ENCODE measurements at regions not wholly inside any gene's neighbourhood (a gene's known extent, or its start where the extent isn't known, plus 50 kb on each side); places are given as distances from the start of the nearest gene placed in this dataset.

- H3K27ac ChIP-seq (ENCODE audit: low read depth, low read length) = no peak overlapping the region
- Mint-ChIP-seq H3K36me3 (peaks cover 0 to 2% of the 10 kb centered on the region in 2 donors), H3K9me3 (no peaks in the 10 kb centered on the region), H3K27ac (peak overlapping the region; percentile 2 to 93 (median 80)), H3K4me3 (peak overlapping the region; percentile 13 to 87 (median 66)), H3K4me1 (peaks cover 27 to 62% (median 47%) of the 10 kb centered on the region in 4 donors), H3K27me3 (no peaks in the 10 kb centered on the region)
- intact Hi-C loops (cut with micrococcal nuclease) = no loop called here
- DNase-seq = peak in 2 of 5 donors; percentile 11 to 31
- POLR2A ChIA-PET (ENCODE audit: partially characterized antibody) = interaction anchor here (1.6 kb wide), 1 partner anchor 28 kb away, joined by 7 read pairs; no protein-coding TSS in a partner anchor
- no peaks in the 10 kb centered on the region for H3K9me3 ChIP-seq (ENCODE audit: control insufficient read depth in 1 of 2, low read length in 2 of 2)
- H3K27me3 ChIP-seq (ENCODE audit: insufficient read depth, low read length) = no peaks in the 10 kb centered on the region
- H3K36me3 ChIP-seq (ENCODE audit: insufficient read depth, low read length) = no peaks in the 10 kb centered on the region
- CTCF ChIA-PET (ENCODE audit: partially characterized antibody) = interaction anchor here (10.8 kb wide), 1 partner anchor 12 kb away, joined by 138 read pairs; no protein-coding TSS in a partner anchor
- H3K4me1 ChIP-seq (ENCODE audit: insufficient read depth, low read length) = peaks cover 26% of the 10 kb centered on the region
- no peak overlapping the region for H3K4me3 ChIP-seq (ENCODE audit: low read length in 2 of 2)
Observed at GRCh38 chr22:22759371-22759770, 115.0 kb downstream of the GGTLC2 start.

DNA sequence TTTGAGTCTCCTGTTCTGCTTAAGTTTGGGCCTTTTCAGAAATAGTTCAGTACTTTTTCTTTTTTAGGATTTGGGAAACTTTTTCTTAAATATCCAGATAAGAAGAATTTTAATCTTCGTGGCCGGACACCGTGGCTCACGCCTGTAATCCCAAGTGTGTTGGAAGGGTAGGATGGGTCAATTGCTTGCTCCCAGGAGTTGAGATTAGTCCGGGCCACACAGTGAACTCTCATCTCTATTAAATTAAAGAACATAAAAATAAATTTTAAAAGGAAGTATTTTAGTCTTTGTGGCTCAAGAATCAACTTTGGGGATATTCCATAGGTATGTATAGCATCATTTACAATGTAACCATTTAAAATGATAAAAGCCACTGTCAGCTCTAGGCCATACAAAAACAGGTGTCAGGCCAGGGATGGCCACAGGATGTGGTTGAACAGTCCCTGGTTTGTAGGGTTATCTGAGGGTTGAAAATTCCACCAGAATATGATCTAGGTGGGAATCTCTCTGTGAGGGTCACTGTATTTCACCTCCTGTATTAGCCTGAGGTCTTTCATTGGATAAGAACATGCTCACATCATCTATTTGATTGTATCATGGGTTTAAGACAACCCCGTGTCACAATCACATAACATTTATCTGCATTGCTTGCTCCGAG is 115.6 kb downstream of the GGTLC2 start:
- Mint-ChIP-seq H3K9me3 (no peaks in the 10 kb centered on the region), H3K4me1 (peaks cover 27 to 59% (median 47%) of the 10 kb centered on the region in 4 donors), H3K27ac (peak overlapping the region in 3 of 7 donors; percentile 80 to 93 (median 92)), H3K27me3 (peaks cover 0 to 1% of the 10 kb centered on the region in 2 donors), H3K36me3 (peaks cover 0 to 2% of the 10 kb centered on the region in 2 donors), H3K4me3 (peak overlapping the region in 6 of 8 donors; percentile 66 to 87 (median 78))
- H3K27ac ChIP-seq (ENCODE audit: low read depth, low read length) = no peak overlapping the region
- no peaks in the 10 kb centered on the region for H3K9me3 ChIP-seq (ENCODE audit: control insufficient read depth in 1 of 2, low read length in 2 of 2)
- intact Hi-C loops (cut with micrococcal nuclease) = no loop called here
- ChIA-PET CTCF (ENCODE audit: partially characterized antibody) (interaction anchor here (10.8 kb wide), 1 partner anchor 11 kb away, joined by 138 read pairs; no protein-coding TSS in a partner anchor), POLR2A (ENCODE audit: partially characterized antibody) (interaction anchor here (0.7 kb wide), 1 partner anchor 27 kb away, joined by 3 read pairs; no protein-coding TSS in a partner anchor)
- no peak overlapping the region for H3K4me3 ChIP-seq (ENCODE audit: low read length in 2 of 2)
- no peak for DNase-seq
- peaks cover 26% of the 10 kb centered on the region for H3K4me1 ChIP-seq (ENCODE audit: insufficient read depth, low read length)
- no peaks in the 10 kb centered on the region for H3K36me3 ChIP-seq (ENCODE audit: insufficient read depth, low read length)
- no peaks in the 10 kb centered on the region for H3K27me3 ChIP-seq (ENCODE audit: insufficient read depth, low read length)

DNA sequence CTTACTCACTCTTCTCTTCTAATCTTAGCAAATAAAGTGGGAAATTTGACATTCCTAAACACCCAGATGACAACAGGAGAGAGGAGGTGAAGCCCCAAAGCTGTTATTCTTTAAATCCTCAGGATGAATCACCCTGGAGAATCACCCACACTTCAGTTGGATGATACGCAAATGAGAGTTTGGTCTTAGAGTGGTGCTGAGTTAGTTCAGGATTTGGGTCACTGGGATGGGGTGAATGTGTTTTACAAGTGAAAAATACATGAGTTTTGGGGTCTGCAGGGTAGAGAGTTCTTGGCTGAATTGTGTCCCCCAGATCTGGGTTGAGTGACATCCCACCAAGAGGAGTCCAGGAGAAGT is 117.2 kb downstream of the GGTLC2 start:
- Mint-ChIP-seq H3K4me3 (peak overlapping the region in 1 of 8 donors; percentile 23), H3K9me3 (no peaks in the 10 kb centered on the region), H3K4me1 (peaks cover 18 to 46% (median 34%) of the 10 kb centered on the region in 4 donors), H3K36me3 (peaks cover 0 to 2% of the 10 kb centered on the region in 2 donors), H3K27me3 (peaks cover 0 to 3% of the 10 kb centered on the region in 2 donors), H3K27ac (peak overlapping the region in 1 of 7 donors; percentile 60)
- Histone ChIP-seq H3K27me3 (ENCODE audit: insufficient read depth, low read length) (no peaks in the 10 kb centered on the region), H3K27ac (ENCODE audit: low read depth, low read length) (no peak overlapping the region), H3K4me3 (ENCODE audit: low read length in 2 of 2) (no peak overlapping the region), H3K36me3 (ENCODE audit: insufficient read depth, low read length) (no peaks in the 10 kb centered on the region), H3K9me3 (ENCODE audit: control insufficient read depth in 1 of 2, low read length in 2 of 2) (no peaks in the 10 kb centered on the region), H3K4me1 (ENCODE audit: insufficient read depth, low read length) (peaks cover 11% of the 10 kb centered on the region)
- POLR2A ChIA-PET (ENCODE audit: partially characterized antibody) = no interaction called here
- intact Hi-C loops (cut with micrococcal nuclease) = no loop called here
- DNase-seq = no peak
- CTCF ChIA-PET (ENCODE audit: partially characterized antibody) = interaction anchor here (1.3 to 4.3 kb wide), 4 partner anchors 8 to 122 kb away, joined by 4 to 33 read pairs (median 5); no protein-coding TSS in a partner anchor

DNA sequence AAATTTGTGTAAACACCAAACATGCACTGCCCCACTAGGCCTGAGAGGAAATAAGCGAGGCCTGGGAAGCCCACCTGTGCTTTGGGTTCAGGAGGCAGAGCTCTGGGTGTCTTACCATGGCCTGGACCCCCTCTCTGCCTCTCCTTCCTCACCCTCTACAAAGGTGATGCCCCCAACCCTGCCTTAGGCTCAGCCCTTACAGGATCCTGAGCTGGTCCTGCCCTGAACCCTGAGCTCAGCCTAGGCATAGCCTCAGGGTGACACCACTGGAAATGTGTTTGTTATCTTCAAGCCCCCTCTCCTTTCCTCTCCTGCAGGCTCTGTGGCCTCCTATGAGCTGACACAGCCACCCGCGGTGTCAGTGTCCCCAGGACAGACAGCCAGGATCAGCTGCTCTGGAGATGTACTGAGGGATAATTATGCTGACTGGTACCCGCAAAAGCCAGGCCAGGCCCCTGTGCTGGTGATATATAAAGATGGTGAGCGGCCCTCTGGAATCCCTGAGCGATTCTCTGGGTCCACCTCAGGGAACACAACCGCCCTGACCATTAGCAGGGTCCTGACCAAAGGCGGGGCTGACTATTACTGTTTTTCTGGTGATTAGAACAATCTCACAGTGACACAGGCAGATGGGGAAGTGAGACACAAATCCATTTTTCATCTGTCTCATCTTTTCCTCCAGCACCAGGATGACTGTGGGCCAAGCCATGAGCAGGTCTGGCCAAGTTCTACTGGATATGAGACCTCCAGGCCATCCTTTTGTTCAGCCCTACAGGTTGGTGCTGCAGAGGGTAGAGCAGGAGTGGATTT is 117.8 kb downstream of the GGTLC2 start:
- peak overlapping the region in 1 of 8 donors; percentile 23 for H3K4me3 Mint-ChIP-seq
- H3K4me3 ChIP-seq (ENCODE audit: low read length in 2 of 2) = no peak overlapping the region
- CTCF ChIA-PET (ENCODE audit: partially characterized antibody) = interaction anchor here (1.3 to 4.3 kb wide), 5 partner anchors 8 to 122 kb away, joined by 4 to 33 read pairs (median 5); no protein-coding TSS in a partner anchor
- POLR2A ChIA-PET (ENCODE audit: partially characterized antibody) = interaction anchor here (0.7 to 3.2 kb wide), 2 partner anchors 8 to 26 kb away, joined by 3 to 18 read pairs; no protein-coding TSS in a partner anchor
- no peak overlapping the region for H3K27ac ChIP-seq (ENCODE audit: low read depth, low read length)
- peak overlapping the region in 3 of 7 donors; percentile 22 to 65 (median 60) for H3K27ac Mint-ChIP-seq
- peaks cover 0 to 2% of the 10 kb centered on the region in 2 donors for H3K36me3 Mint-ChIP-seq
- intact Hi-C loops (cut with micrococcal nuclease) = no loop called here
- peaks cover 9% of the 10 kb centered on the region for H3K4me1 ChIP-seq (ENCODE audit: insufficient read depth, low read length)
- no peaks in the 10 kb centered on the region for H3K36me3 ChIP-seq (ENCODE audit: insufficient read depth, low read length)
- H3K4me1 Mint-ChIP-seq = peaks cover 13 to 40% (median 30%) of the 10 kb centered on the region in 4 donors
- H3K9me3 Mint-ChIP-seq = no peaks in the 10 kb centered on the region
- no peak for DNase-seq
- H3K9me3 ChIP-seq (ENCODE audit: control insufficient read depth in 1 of 2, low read length in 2 of 2) = no peaks in the 10 kb centered on the region
- H3K27me3 Mint-ChIP-seq = peaks cover 0 to 3% of the 10 kb centered on the region in 2 donors
- no peaks in the 10 kb centered on the region for H3K27me3 ChIP-seq (ENCODE audit: insufficient read depth, low read length)

DNA sequence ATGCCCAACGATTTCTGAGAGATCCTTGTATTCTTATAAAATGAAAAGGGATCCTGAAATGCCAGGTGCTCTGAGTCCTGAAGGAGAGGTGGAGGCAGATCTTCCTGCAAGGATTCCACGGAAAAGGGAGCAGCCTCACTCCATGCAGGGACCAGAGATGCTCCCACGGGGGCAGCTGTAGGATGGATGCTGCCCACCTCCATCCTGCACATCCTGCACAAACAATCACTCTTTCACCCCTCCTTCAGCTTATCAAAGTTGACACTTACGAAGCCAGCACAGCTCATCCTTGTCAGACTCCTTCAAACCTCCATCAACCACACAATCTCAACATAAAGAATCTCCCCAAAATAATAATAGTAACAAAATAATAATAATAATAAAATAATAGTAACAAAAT is 119.1 kb downstream of the GGTLC2 start:
- intact Hi-C loops (cut with micrococcal nuclease) = no loop called here
- no peak for DNase-seq
- Mint-ChIP-seq H3K27ac (peak overlapping the region in 1 of 7 donors; percentile 43), H3K4me1 (peaks cover 11 to 30% (median 21%) of the 10 kb centered on the region in 4 donors), H3K27me3 (peaks cover 3 to 4% of the 10 kb centered on the region in 2 donors), H3K4me3 (no peak overlapping the region), H3K36me3 (peaks cover 0 to 2% of the 10 kb centered on the region in 2 donors), H3K9me3 (no peaks in the 10 kb centered on the region)
- ChIA-PET CTCF (ENCODE audit: partially characterized antibody) (interaction anchor here (1.3 to 4.3 kb wide), 4 partner anchors 9 to 121 kb away, joined by 3 to 33 read pairs (median 6); no protein-coding TSS in a partner anchor), POLR2A (ENCODE audit: partially characterized antibody) (interaction anchor here (1.1 to 3.2 kb wide), 2 partner anchors 10 to 56 kb away, joined by 3 to 18 read pairs; no protein-coding TSS in a partner anchor)
- Histone ChIP-seq H3K9me3 (ENCODE audit: control insufficient read depth in 1 of 2, low read length in 2 of 2) (no peaks in the 10 kb centered on the region), H3K27me3 (ENCODE audit: insufficient read depth, low read length) (no peaks in the 10 kb centered on the region), H3K27ac (ENCODE audit: low read depth, low read length) (no peak overlapping the region), H3K4me3 (ENCODE audit: low read length in 2 of 2) (no peak overlapping the region), H3K36me3 (ENCODE audit: insufficient read depth, low read length) (no peaks in the 10 kb centered on the region), H3K4me1 (ENCODE audit: insufficient read depth, low read length) (no peaks in the 10 kb centered on the region)

DNA sequence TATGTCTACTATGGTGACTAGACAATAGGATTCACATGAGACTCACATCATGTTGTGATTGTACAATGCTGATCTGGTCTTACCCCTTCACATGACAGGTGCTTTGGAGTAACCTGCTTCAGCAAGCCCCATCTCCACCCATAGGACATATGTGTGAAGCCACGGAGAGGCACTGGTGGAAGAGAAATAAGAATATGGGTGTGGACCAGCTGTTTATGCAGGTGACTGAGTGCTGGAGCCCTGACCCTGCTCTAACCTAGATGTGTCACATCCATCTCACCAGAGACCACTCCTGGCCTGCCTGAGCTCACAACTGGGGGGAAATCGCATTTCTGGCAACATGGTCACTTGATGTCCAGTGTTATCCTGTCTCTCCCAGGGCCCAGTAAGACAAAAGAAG is 119.7 kb downstream of the GGTLC2 start:
- DNase-seq = no peak
- intact Hi-C loops (cut with micrococcal nuclease) = no loop called here
- Histone ChIP-seq H3K27ac (ENCODE audit: low read depth, low read length) (no peak overlapping the region), H3K4me1 (ENCODE audit: insufficient read depth, low read length) (no peaks in the 10 kb centered on the region), H3K9me3 (ENCODE audit: control insufficient read depth in 1 of 2, low read length in 2 of 2) (no peaks in the 10 kb centered on the region), H3K4me3 (ENCODE audit: low read length in 2 of 2) (no peak overlapping the region), H3K36me3 (ENCODE audit: insufficient read depth, low read length) (no peaks in the 10 kb centered on the region), H3K27me3 (ENCODE audit: insufficient read depth, low read length) (no peaks in the 10 kb centered on the region)
- H3K27ac Mint-ChIP-seq = peak overlapping the region in 2 of 7 donors; percentile 32 to 61
- H3K9me3 Mint-ChIP-seq = no peaks in the 10 kb centered on the region
- POLR2A ChIA-PET (ENCODE audit: partially characterized antibody) = interaction anchor here (1.1 to 3.2 kb wide), 2 partner anchors 10 to 56 kb away, joined by 3 to 18 read pairs; no protein-coding TSS in a partner anchor
- H3K4me3 Mint-ChIP-seq = no peak overlapping the region
- CTCF ChIA-PET (ENCODE audit: partially characterized antibody) = interaction anchor here (1.3 to 4.3 kb wide), 4 partner anchors 10 to 120 kb away, joined by 3 to 33 read pairs (median 6); no protein-coding TSS in a partner anchor
- H3K27me3 Mint-ChIP-seq = peaks cover 4 to 6% of the 10 kb centered on the region in 2 donors
- H3K4me1 Mint-ChIP-seq = peaks cover 14 to 32% (median 17%) of the 10 kb centered on the region in 4 donors
- peaks cover 0 to 2% of the 10 kb centered on the region in 2 donors for H3K36me3 Mint-ChIP-seq
